GM19025 (cell line): ENCODE measurements at regions not wholly inside any gene's neighbourhood (a gene's known extent, or its start where the extent isn't known, plus 50 kb on each side); places are given as distances from the start of the nearest gene placed in this dataset.

Experiments used
- ATAC-seq: cut with Tn5 transposase; IDR thresholded peaks from one replicate; pipeline ENCODE4 v1.9.1; 2021; ENCODE audit warnings: mild to moderate bottlenecking, low read depth, moderate library complexity; ENCODE audit not compliant: unreplicated experiment

- no peak for ATAC-seq
Measured at GRCh38 chr18:43702399-43702798, 425.1 kb upstream of the SYT4 start.

GRCh38 chr18:43703050-43703449 is 425.8 kb upstream of the SYT4 start:
- ATAC-seq, result no peak

GRCh38 chr18:43705850-43706249 is 428.6 kb upstream of the SYT4 start:
- ATAC-seq, result no peak

GRCh38 chr18:43710135-43710534 is 432.8 kb upstream of the SYT4 start:
- no peak for ATAC-seq

- no peak for ATAC-seq
Measured at GRCh38 chr18:43714343-43715010, 437.2 kb upstream of the SYT4 start.

GRCh38 chr18:43719267-43719795 is 442.0 kb upstream of the SYT4 start:
- no peak for ATAC-seq

GRCh38 chr18:43720041-43720440 is 442.8 kb upstream of the SYT4 start:
- ATAC-seq, result no peak

GRCh38 chr18:43735570-43735969 is 458.3 kb upstream of the SYT4 start:
- no peak for ATAC-seq

GRCh38 chr18:43744960-43745745 is 467.9 kb upstream of the SYT4 start:
- no peak for ATAC-seq

- no peak for ATAC-seq
Measured at GRCh38 chr18:43751203-43751602, 473.9 kb upstream of the SYT4 start.

- ATAC-seq, result no peak
Measured at GRCh38 chr18:43751835-43752234, 474.5 kb upstream of the SYT4 start.

- ATAC-seq, result no peak
Measured at GRCh38 chr18:43757273-43757672, 480.0 kb upstream of the SYT4 start.

GRCh38 chr18:43758734-43759133 is 481.4 kb upstream of the SYT4 start:
- no peak for ATAC-seq

- ATAC-seq, result no peak
Measured at GRCh38 chr18:43760010-43760409, 482.7 kb upstream of the SYT4 start.

- ATAC-seq, result no peak
Measured at GRCh38 chr18:43772907-43773306, 495.6 kb upstream of the SYT4 start.

- no peak for ATAC-seq
Measured at GRCh38 chr18:43774497-43774896, 497.2 kb upstream of the SYT4 start.

- ATAC-seq, result no peak
Measured at GRCh38 chr18:43775591-43775990, 498.3 kb upstream of the SYT4 start.

GRCh38 chr18:43776997-43777396 is 499.7 kb upstream of the SYT4 start:
- no peak for ATAC-seq

- no peak for ATAC-seq
Measured at GRCh38 chr18:43777636-43778304, 500.5 kb upstream of the SYT4 start.

- no peak for ATAC-seq
Measured at GRCh38 chr18:43780782-43781340, 503.6 kb upstream of the SYT4 start.

GRCh38 chr18:43785158-43785557 is 507.9 kb upstream of the SYT4 start:
- no peak for ATAC-seq
